Cortex of kidney (tissue), 1 donor: ENCODE measurements at regions not wholly inside any gene's neighbourhood (a gene's known extent, or its start where the extent isn't known, plus 50 kb on each side); places are given as distances from the start of the nearest gene placed in this dataset.
"Not testable (repeated sequence)": the region's sequence is repeated elsewhere in the genome, so short reads cannot be mapped to it uniquely, and the experiment has no call there.

Experiments
- DNase-seq: peaks from one replicate; lab custom pipeline; 2025; lab: John Stamatoyannopoulos, UW

GRCh38 chr10:78210976-78211375 lies 177.3 kb downstream of the RPS24 start:
- DNase-seq = no peak

- no peak for DNase-seq
Measured at GRCh38 chr10:78211561-78212051, 177.9 kb downstream of the RPS24 start.

GRCh38 chr10:78212060-78212785 lies 178.6 kb downstream of the RPS24 start:
- no peak for DNase-seq

- no peak for DNase-seq
Measured at GRCh38 chr10:78212786-78213175, 179.1 kb downstream of the RPS24 start.

- DNase-seq = no peak
Measured at GRCh38 chr10:78214955-78215354, 181.3 kb downstream of the RPS24 start.

GRCh38 chr10:78215645-78216044 lies 182.0 kb downstream of the RPS24 start:
- no peak for DNase-seq

GRCh38 chr10:78217336-78217735 lies 183.7 kb downstream of the RPS24 start:
- DNase-seq = no peak

- no peak for DNase-seq
Measured at GRCh38 chr10:78218798-78219490, 185.3 kb downstream of the RPS24 start.

GRCh38 chr10:78219568-78219967 lies 185.9 kb downstream of the RPS24 start:
- DNase-seq = not testable (repeated sequence)

- no peak for DNase-seq
Measured at GRCh38 chr10:78220781-78221180, 187.1 kb downstream of the RPS24 start.

GRCh38 chr10:78222096-78222790 lies 188.6 kb downstream of the RPS24 start:
- DNase-seq = no peak

- DNase-seq = no peak
Measured at GRCh38 chr10:78223088-78223487, 189.4 kb downstream of the RPS24 start.

GRCh38 chr10:78224602-78225001 lies 190.9 kb downstream of the RPS24 start:
- no peak for DNase-seq

- DNase-seq = no peak
Measured at GRCh38 chr10:78225594-78225993, 191.9 kb downstream of the RPS24 start.

GRCh38 chr10:78229489-78229888 lies 195.8 kb downstream of the RPS24 start:
- no peak for DNase-seq

GRCh38 chr10:78229950-78230675 lies 196.4 kb downstream of the RPS24 start:
- no peak for DNase-seq

- DNase-seq = no peak
Measured at GRCh38 chr10:78231327-78231726, 197.7 kb downstream of the RPS24 start.

- DNase-seq = no peak
Measured at GRCh38 chr10:78231939-78232338, 198.3 kb downstream of the RPS24 start.

- DNase-seq = no peak
Measured at GRCh38 chr10:78236416-78237015, 202.9 kb downstream of the RPS24 start.

GRCh38 chr10:78237951-78238350 lies 204.3 kb downstream of the RPS24 start:
- not testable (repeated sequence) for DNase-seq

- no peak for DNase-seq
Measured at GRCh38 chr10:78247266-78247665, 213.6 kb downstream of the RPS24 start.

GRCh38 chr10:78247821-78248220 lies 214.2 kb downstream of the RPS24 start:
- DNase-seq = no peak
